DOHH2 (cell line): ENCODE measurements at regions not wholly inside any gene's neighbourhood (a gene's known extent, or its start where the extent isn't known, plus 50 kb on each side); places are given as distances from the start of the nearest gene placed in this dataset.

Source experiments
- H3F3A ChIP-seq: fragments of 200-600 bp; sonication (generic), shearing (Covaris generic); 2 replicates; pipeline ENCODE4 v1.6.0; 2016; ENCODE audit warnings: antibody characterized with exemption, mild to moderate bottlenecking; ENCODE audit not compliant: control insufficient read depth, insufficient read depth
- H3K27ac ChIP-seq: fragments of 200-600 bp; sonication (generic); 2 replicates; pipeline ENCODE4 v1.5.1; 2014; ENCODE audit warnings: low read depth, mild to moderate bottlenecking, low read length, moderate library complexity
- H3K27me3 ChIP-seq: fragments of 200-600 bp; sonication (generic); 2 replicates; pipeline ENCODE4 v1.6.1; 2014; ENCODE audit warnings: mild to moderate bottlenecking, low read length, mixed read lengths; ENCODE audit not compliant: control insufficient read depth
- H3K36me3 ChIP-seq: fragments of 200-600 bp; sonication (generic); 2 replicates; pipeline ENCODE4 v1.6.1; 2014; ENCODE audit warnings: mild to moderate bottlenecking, low read length, moderate library complexity, mixed read lengths; ENCODE audit not compliant: control insufficient read depth
- H3K4me1 ChIP-seq: fragments of 200-600 bp; sonication (generic); 2 replicates; pipeline ENCODE4 v1.6.1; 2014; ENCODE audit warnings: mild to moderate bottlenecking, low read length, mixed read lengths; ENCODE audit not compliant: control insufficient read depth
- H3K4me2 ChIP-seq: fragments of 200-600 bp; sonication (generic); 2 replicates; pipeline ENCODE4 v1.6.0; 2014; ENCODE audit warnings: mild to moderate bottlenecking, low read length, moderate library complexity
- H3K4me3 ChIP-seq: fragments of 200-600 bp; sonication (generic); 2 replicates; pipeline ENCODE4 v1.5.1; 2014; ENCODE audit warnings: mild to moderate bottlenecking, low read length, mixed read lengths
- H3K79me2 ChIP-seq: fragments of 200-600 bp; sonication (generic); 2 replicates; pipeline ENCODE4 v1.6.1; 2014; ENCODE audit warnings: mild to moderate bottlenecking, low read length, mixed read lengths; ENCODE audit not compliant: control insufficient read depth
- H3K9me2 ChIP-seq: fragments of 200-600 bp; sonication (generic); replicated peaks from 2 replicates; pipeline ENCODE4 v1.6.1; 2014; ENCODE audit warnings: mild to moderate bottlenecking, low read length, mixed read lengths; ENCODE audit not compliant: control insufficient read depth
- H3K9me3 ChIP-seq: fragments of 200-600 bp; sonication (generic); 2 replicates; pipeline ENCODE4 v1.6.1; 2014; ENCODE audit warnings: antibody characterized with exemption, low read length, mixed read lengths; ENCODE audit not compliant: control insufficient read depth, insufficient read depth
- H4K20me1 ChIP-seq: fragments of 200-600 bp; sonication (generic); 2 replicates; pipeline ENCODE4 v1.6.0; 2014; ENCODE audit warnings: low read depth, mild to moderate bottlenecking, antibody characterized with exemption, low read length, moderate library complexity; ENCODE audit not compliant: control insufficient read depth, insufficient read depth
- EZH2phosphoT487 ChIP-seq: fragments of 200-600 bp; sonication (generic); IDR thresholded peaks from 2 replicates; pipeline ENCODE4 v1.6.1; 2017; ENCODE audit warnings: borderline replicate concordance, mild to moderate bottlenecking, antibody characterized with exemption, low read length, moderate library complexity, mixed read lengths
- TF ChIP-seq, protein P1 (sequence below): fragments of 200-600 bp; sonication (generic); IDR thresholded peaks from one replicate; pipeline ENCODE4 v1.5.1; 2014; ENCODE audit warnings: antibody characterized with exemption, mild to moderate bottlenecking, low read depth, low read length; ENCODE audit not compliant: poor library complexity, severe bottlenecking

DNA sequence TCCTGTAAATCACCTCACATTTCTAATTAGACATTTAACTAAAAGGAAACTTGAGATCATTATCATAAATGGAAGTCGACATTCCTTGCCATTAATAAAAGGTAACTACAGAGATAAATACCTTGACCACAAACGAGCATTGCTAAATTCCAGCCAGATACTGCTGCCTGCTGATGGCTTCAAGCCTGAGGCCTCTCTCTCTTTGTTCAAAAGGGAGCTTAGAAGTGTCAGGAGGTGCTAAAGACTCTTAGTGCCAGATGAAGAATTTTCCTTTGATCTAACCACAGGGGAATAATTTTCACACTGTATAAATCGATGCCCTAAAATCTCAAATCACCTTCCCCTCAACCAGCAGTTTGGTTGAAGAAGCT lies 248.2 kb upstream of the PMEPA1 start:
- Histone ChIP-seq H3K27ac (no peak overlapping the region), H3K36me3 (no peaks in the 10 kb centered on the region), H3K4me2 (no peak overlapping the region), H3K4me1 (no peaks in the 10 kb centered on the region), H3K4me3 (no peak overlapping the region), H3K9me2 (no peaks in the 10 kb centered on the region), H3K79me2 (no peaks in the 10 kb centered on the region), H4K20me1 (no peaks in the 10 kb centered on the region), H3K27me3 (no peaks in the 10 kb centered on the region; the same call in 1 of the 2 replicates), H3K9me3 (no peaks in the 10 kb centered on the region), H3F3A (no peaks in the 10 kb centered on the region)
- TF ChIP-seq EZH2phosphoT487, result no peak
- TF ChIP-seq, protein P1, sequence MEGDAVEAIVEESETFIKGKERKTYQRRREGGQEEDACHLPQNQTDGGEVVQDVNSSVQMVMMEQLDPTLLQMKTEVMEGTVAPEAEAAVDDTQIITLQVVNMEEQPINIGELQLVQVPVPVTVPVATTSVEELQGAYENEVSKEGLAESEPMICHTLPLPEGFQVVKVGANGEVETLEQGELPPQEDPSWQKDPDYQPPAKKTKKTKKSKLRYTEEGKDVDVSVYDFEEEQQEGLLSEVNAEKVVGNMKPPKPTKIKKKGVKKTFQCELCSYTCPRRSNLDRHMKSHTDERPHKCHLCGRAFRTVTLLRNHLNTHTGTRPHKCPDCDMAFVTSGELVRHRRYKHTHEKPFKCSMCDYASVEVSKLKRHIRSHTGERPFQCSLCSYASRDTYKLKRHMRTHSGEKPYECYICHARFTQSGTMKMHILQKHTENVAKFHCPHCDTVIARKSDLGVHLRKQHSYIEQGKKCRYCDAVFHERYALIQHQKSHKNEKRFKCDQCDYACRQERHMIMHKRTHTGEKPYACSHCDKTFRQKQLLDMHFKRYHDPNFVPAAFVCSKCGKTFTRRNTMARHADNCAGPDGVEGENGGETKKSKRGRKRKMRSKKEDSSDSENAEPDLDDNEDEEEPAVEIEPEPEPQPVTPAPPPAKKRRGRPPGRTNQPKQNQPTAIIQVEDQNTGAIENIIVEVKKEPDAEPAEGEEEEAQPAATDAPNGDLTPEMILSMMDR, result no peak

DNA sequence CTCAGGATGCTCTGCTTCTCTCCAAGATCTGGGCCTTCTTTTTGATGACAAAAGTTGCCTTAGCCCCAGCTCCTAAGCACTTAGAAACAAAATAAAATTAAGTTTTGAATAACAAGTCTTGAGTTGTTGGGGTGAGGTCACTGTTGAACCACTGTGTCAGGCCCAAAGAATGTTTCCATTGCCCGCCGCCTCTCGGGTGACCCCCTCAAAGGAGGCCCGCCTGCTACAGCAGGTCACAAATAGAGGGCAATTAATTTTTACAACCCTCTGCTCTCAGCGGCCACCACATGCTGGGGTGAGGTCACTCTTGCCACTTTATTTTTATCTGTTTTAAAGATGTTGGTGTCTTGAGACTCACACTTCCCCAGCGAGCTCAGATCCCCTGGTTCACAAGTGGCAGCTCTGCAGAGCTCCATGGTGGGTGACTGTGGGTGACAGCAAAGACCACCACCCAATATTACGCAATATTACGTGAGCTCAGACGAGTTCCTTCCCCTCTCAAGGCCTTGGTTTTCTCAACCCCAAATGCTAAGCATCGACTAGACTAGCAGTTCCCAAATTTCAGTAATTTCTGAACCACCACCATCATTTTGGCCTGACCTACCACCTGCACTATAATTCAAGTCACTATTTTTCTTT lies 247.7 kb upstream of the PMEPA1 start:
- H3K4me1 ChIP-seq, result no peaks in the 10 kb centered on the region

DNA sequence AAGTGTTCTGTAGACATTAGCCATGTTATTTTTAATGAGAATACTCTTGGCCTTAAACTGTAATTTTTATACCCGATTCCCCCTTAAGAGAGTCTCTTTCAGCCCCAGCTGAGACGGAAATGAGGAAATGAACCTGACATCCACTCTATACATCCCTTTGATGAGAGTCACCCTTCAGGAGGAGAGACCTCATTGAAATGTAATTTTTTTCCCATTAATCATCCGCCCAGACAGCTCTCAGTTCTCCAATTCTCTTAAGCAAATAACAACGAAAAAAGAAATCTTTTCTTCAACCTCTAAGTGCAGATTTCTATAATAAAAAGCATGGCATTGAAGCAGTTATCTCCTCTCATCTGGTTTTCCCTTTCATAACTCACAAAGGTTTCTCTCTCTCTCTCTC lies 243.8 kb upstream of the PMEPA1 start:
- H3K9me3 ChIP-seq, result no peaks in the 10 kb centered on the region
- H3K9me2 ChIP-seq, result no peaks in the 10 kb centered on the region
- H3K27me3 ChIP-seq, result no peaks in the 10 kb centered on the region
- no peaks in the 10 kb centered on the region for H3K4me1 ChIP-seq
- TF ChIP-seq, protein P1, result no peak
- no peak for TF ChIP-seq EZH2phosphoT487
- no peak overlapping the region for H3K4me3 ChIP-seq
- no peaks in the 10 kb centered on the region for H3F3A ChIP-seq
- H3K36me3 ChIP-seq, result no peaks in the 10 kb centered on the region
- no peaks in the 10 kb centered on the region for H3K79me2 ChIP-seq
- no peak overlapping the region for H3K4me2 ChIP-seq
- H3K27ac ChIP-seq, result no peak overlapping the region
- no peaks in the 10 kb centered on the region for H4K20me1 ChIP-seq

More for the DNA sequence above, 247.7 kb upstream of the PMEPA1 start:
- Histone ChIP-seq H3K4me3 (no peak overlapping the region), H3K27me3 (no peaks in the 10 kb centered on the region; the same call in 1 of the 2 replicates), H3F3A (no peaks in the 10 kb centered on the region), H3K79me2 (no peaks in the 10 kb centered on the region), H3K36me3 (no peaks in the 10 kb centered on the region), H3K4me2 (no peak overlapping the region), H4K20me1 (no peaks in the 10 kb centered on the region), H3K9me3 (no peaks in the 10 kb centered on the region), H3K27ac (no peak overlapping the region), H3K9me2 (no peaks in the 10 kb centered on the region)
- TF ChIP-seq, protein P1, result no peak
- no peak for TF ChIP-seq EZH2phosphoT487
